HG02798 (cell line): ENCODE measurements at regions not wholly inside any gene's neighbourhood (a gene's known extent, or its start where the extent isn't known, plus 50 kb on each side); places are given as distances from the start of the nearest gene placed in this dataset.

ENCODE experiments used
- ATAC-seq: cut with Tn5 transposase; IDR thresholded peaks from one replicate; pipeline ENCODE4 v1.9.1; 2021; ENCODE audit warnings: mild to moderate bottlenecking; ENCODE audit not compliant: unreplicated experiment, poor library complexity

- no peak for ATAC-seq
Measured at GRCh38 chr18:78583739-78584458, 395.7 kb upstream of the SALL3 start.

- ATAC-seq: no peak
Measured at GRCh38 chr18:78584459-78585022, 395.1 kb upstream of the SALL3 start.

- no peak for ATAC-seq
Measured at GRCh38 chr18:78586586-78586985, 393.0 kb upstream of the SALL3 start.

- no peak for ATAC-seq
Measured at GRCh38 chr18:78587096-78587495, 392.5 kb upstream of the SALL3 start.

- no peak for ATAC-seq
Measured at GRCh38 chr18:78587626-78588600, 391.7 kb upstream of the SALL3 start.

GRCh38 chr18:78589916-78590437, 389.6 kb upstream of the SALL3 start:
- ATAC-seq: no peak

- ATAC-seq: no peak
Measured at GRCh38 chr18:78595453-78595852, 384.2 kb upstream of the SALL3 start.

GRCh38 chr18:78595924-78596573, 383.6 kb upstream of the SALL3 start:
- ATAC-seq: no peak

- ATAC-seq: no peak
Measured at GRCh38 chr18:78596794-78597345, 382.7 kb upstream of the SALL3 start.

GRCh38 chr18:78601349-78601748, 378.3 kb upstream of the SALL3 start:
- ATAC-seq: no peak

- ATAC-seq: no peak
Measured at GRCh38 chr18:78601923-78602322, 377.7 kb upstream of the SALL3 start.

GRCh38 chr18:78602430-78602829, 377.2 kb upstream of the SALL3 start:
- no peak for ATAC-seq

- ATAC-seq: no peak
Measured at GRCh38 chr18:78603102-78603983, 376.3 kb upstream of the SALL3 start.

- ATAC-seq: no peak
Measured at GRCh38 chr18:78605255-78605654, 374.4 kb upstream of the SALL3 start.

GRCh38 chr18:78607221-78607620, 372.4 kb upstream of the SALL3 start:
- ATAC-seq: no peak

GRCh38 chr18:78607784-78608183, 371.8 kb upstream of the SALL3 start:
- no peak for ATAC-seq

- ATAC-seq: no peak
Measured at GRCh38 chr18:78610179-78610578, 369.4 kb upstream of the SALL3 start.

- ATAC-seq: no peak
Measured at GRCh38 chr18:78611201-78611800, 368.3 kb upstream of the SALL3 start.

GRCh38 chr18:78611869-78612268, 367.7 kb upstream of the SALL3 start:
- no peak for ATAC-seq
